GM12878 (cell line): ENCODE measurements at regions not wholly inside any gene's neighbourhood (a gene's known extent, or its start where the extent isn't known, plus 50 kb on each side); places are given as distances from the start of the nearest gene placed in this dataset.

Experiments
- ATAC-seq: fragments of 200-7000 bp; cut with Tn5 transposase; 3 replicates; pipeline ENCODE4 v1.9.1; 2020; ENCODE audit warnings: mild to moderate bottlenecking, moderate library complexity
- BruUV-seq: library from RNA; stranded (reverse); fragments of 400-500 nt; replicated peaks from 2 replicates; lab custom pipeline; 2021; lab: Mats Ljungman, UMichigan
- CTCF ChIA-PET: fragments of 300-600 bp; sonication (Branson Sonifier 250); formaldehyde crosslinking; extraction: SDS; loops from one replicate; lab custom pipeline; 2021; ENCODE audit warnings: inconsistent platforms; lab: Yijun Ruan, JAX
- POLR2A ChIA-PET: fragments of 350-600 bp; formaldehyde crosslinking; extraction: SDS; loops from one replicate; lab custom pipeline; 2021; ENCODE audit warnings: inconsistent platforms; lab: Charles Lee
- RAD21 ChIA-PET: fragments of 300-600 bp; sonication (Branson Sonifier 250); formaldehyde crosslinking; loops from one replicate; lab custom pipeline; 2023; ENCODE audit warnings: antibody characterized with exemption; ENCODE audit not compliant: unreplicated experiment; lab: Charles Lee
- SMC1A ChIA-PET: fragments of 300-600 bp; sonication (Branson Sonifier 250); formaldehyde crosslinking; loops from one replicate; lab custom pipeline; 2023; ENCODE audit not compliant: unreplicated experiment, uncharacterized antibody; lab: Charles Lee
- DNase-seq: peaks from one replicate; pipeline ENCODE4 v3.0.0-alpha.2; 2011; ENCODE audit warnings: low read depth, low spot score
- FAIRE-seq: peaks from 3 replicates; lab custom pipeline; 2011; peaks lifted over from hg19 to GRCh38; lab: Jason Lieb, UNC
- H2AFZ ChIP-seq: 2 replicates; pipeline ENCODE4 v1.6.0; 2011; ENCODE audit warnings: low read depth, low read length, control low read depth; ENCODE audit not compliant: control insufficient read depth
- H3K27ac ChIP-seq: 2 replicates; pipeline ENCODE4 v1.5.1; 2011; ENCODE audit warnings: control low read depth; ENCODE audit not compliant: control insufficient read depth, insufficient read depth
- H3K27me3 ChIP-seq, 2 experiments: replicated peaks in 1 of 2; 2 replicates each; pipeline versions ENCODE4 v1.6.0 to v1.6.1; 2011; ENCODE audit warnings: low read length in 1 of 2; ENCODE audit not compliant: control insufficient read depth in 2 of 2, insufficient read depth in 2 of 2
- H3K36me3 ChIP-seq, 2 experiments: 2 replicates each; pipeline ENCODE4 v1.5.1; 2011; ENCODE audit warnings: low read length in 1 of 2; ENCODE audit not compliant: control insufficient read depth in 2 of 2, insufficient read depth in 2 of 2
- H3K4me1 ChIP-seq: 2 replicates; pipeline ENCODE4 v1.6.1; 2011; ENCODE audit warnings: mild to moderate bottlenecking, low read length, moderate library complexity, mixed read lengths; ENCODE audit not compliant: control insufficient read depth, insufficient read depth
- H3K4me2 ChIP-seq: 2 replicates; pipeline ENCODE4 v1.6.0; 2011; ENCODE audit warnings: control low read depth; ENCODE audit not compliant: control insufficient read depth, insufficient read depth
- H3K4me3 ChIP-seq: fragments of 200-600 bp; sonication (generic); 2 replicates; pipeline ENCODE4 v1.5.1; 2016
- H3K79me2 ChIP-seq: 2 replicates; pipeline ENCODE4 v1.6.0; 2011; ENCODE audit warnings: low read length; ENCODE audit not compliant: control insufficient read depth, insufficient read depth
- H3K9ac ChIP-seq: 2 replicates; pipeline ENCODE4 v1.8.0; 2011; ENCODE audit warnings: low read length, control low read depth, mixed read lengths; ENCODE audit not compliant: control insufficient read depth, insufficient read depth
- H3K9me3 ChIP-seq: replicated peaks from 3 replicates; pipeline ENCODE4 v1.5.1; 2011; ENCODE audit warnings: mild to moderate bottlenecking, low read length; ENCODE audit not compliant: control insufficient read depth, insufficient read depth
- H4K20me1 ChIP-seq: 2 replicates; pipeline ENCODE4 v1.6.0; 2011; ENCODE audit not compliant: control insufficient read depth, insufficient read depth
- BHLHE40 ChIP-seq, 2 experiments: fragments of 450-650 bp in 1 of 2; IDR thresholded peaks; 2 replicates each; pipeline ENCODE4 v1.6.1; 2011 to 2017; ENCODE audit warnings: low read depth in 2 of 2, borderline replicate concordance in 1 of 2, improper control_type of control experiment in 1 of 2, low read length in 1 of 2, mild to moderate bottlenecking in 1 of 2
- CBX5 ChIP-seq: sonication (generic); IDR thresholded peaks from 2 replicates; pipeline ENCODE4 v1.6.1; 2016; ENCODE audit warnings: low read depth, moderate library complexity, mild to moderate bottlenecking, inconsistent platforms
- CTCF ChIP-seq, 3 experiments: IDR thresholded peaks in 2 of 3; conservative IDR thresholded peaks in 1 of 3; 2 replicates each; pipeline ENCODE4 v1.5.1; 2011; ENCODE audit warnings: low read depth in 3 of 3, low read length in 3 of 3, mild to moderate bottlenecking in 3 of 3, control low read depth in 2 of 3, moderate library complexity in 2 of 3, inconsistent platforms in 1 of 3, mixed read lengths in 1 of 3; ENCODE audit not compliant: control insufficient read depth in 2 of 3, insufficient read depth in 1 of 3; ENCODE audit errors: extremely low read depth in 1 of 3
- EED ChIP-seq: sonication (generic); IDR thresholded peaks from 2 replicates; pipeline ENCODE4 v1.6.1; 2016; ENCODE audit warnings: antibody characterized with exemption, low read depth
- EGR1 ChIP-seq, 2 experiments: IDR thresholded peaks; 1 replicate in 1 of 2; 2 replicates in 1 of 2; pipeline ENCODE4 v1.6.1; 2011 to 2012; ENCODE audit warnings: low read depth in 2 of 2, low read length in 2 of 2, borderline replicate concordance in 1 of 2, mild to moderate bottlenecking in 1 of 2, moderate library complexity in 1 of 2
- FOXK2 ChIP-seq: fragments of 450-650 bp; IDR thresholded peaks from 2 replicates; pipeline ENCODE4 v1.6.1; 2017; ENCODE audit warnings: mild to moderate bottlenecking, moderate library complexity
- MYB ChIP-seq: fragments of 150-350 bp; IDR thresholded peaks from 2 replicates; pipeline ENCODE4 v1.6.1; 2014; ENCODE audit warnings: mild to moderate bottlenecking, low read depth, low read length, borderline replicate concordance
- PBX3 ChIP-seq: IDR thresholded peaks from 2 replicates; pipeline ENCODE4 v1.6.1; 2011; ENCODE audit warnings: mild to moderate bottlenecking, low read depth, low read length, moderate library complexity; ENCODE audit not compliant: insufficient replicate concordance
- RELB ChIP-seq: fragments of 450-650 bp; IDR thresholded peaks from 2 replicates; pipeline ENCODE4 v1.6.1; 2017; ENCODE audit warnings: low read depth, mild to moderate bottlenecking, moderate library complexity
- SIN3A ChIP-seq: IDR thresholded peaks from 2 replicates; pipeline ENCODE4 v1.6.1; 2012; ENCODE audit warnings: low read depth, low read length, improper control_type of control experiment
- SREBF2 ChIP-seq: IDR thresholded peaks from 2 replicates; pipeline ENCODE4 v1.6.1; 2012; ENCODE audit warnings: mild to moderate bottlenecking, low read length
- STAT1 ChIP-seq: fragments of 450-650 bp; conservative IDR thresholded peaks from 2 replicates; pipeline ENCODE4 v1.6.1; 2014; ENCODE audit warnings: antibody characterized with exemption, mild to moderate bottlenecking
- SUPT20H ChIP-seq: IDR thresholded peaks from 2 replicates; pipeline ENCODE4 v1.6.1; 2011; ENCODE audit warnings: low read depth, mild to moderate bottlenecking, low read length, moderate library complexity, borderline replicate concordance; ENCODE audit not compliant: control insufficient read depth
- TARDBP ChIP-seq: IDR thresholded peaks from 2 replicates; pipeline ENCODE4 v1.6.1; 2016; ENCODE audit warnings: borderline replicate concordance
- ZBTB11 ChIP-seq: fragments of 450-650 bp; formaldehyde crosslinking; IDR thresholded peaks from 2 replicates; pipeline ENCODE4 v1.5.0; 2022; ENCODE audit warnings: mild to moderate bottlenecking, missing genetic modification characterization
- WGBS: methylation state at CpG from one replicate; pipeline ENCODE4 v1.1.6; 2016; ENCODE audit warnings: low lambda C conversion rate; ENCODE audit not compliant: insufficient replicate concordance, insufficient coverage; ENCODE audit errors: missing lambda C conversion rate; 5-methylcytosine and 5-hydroxymethylcytosine counted together
- in situ Hi-C: fragments of 300-500 bp; cut with MboI; formaldehyde crosslinking; loops from 9 replicates; pipeline ENCODE4 v1.14.3; 2018; ENCODE audit warnings: mixed read lengths
- intact Hi-C: fragments of 100-400 bp; cut with micrococcal nuclease; formaldehyde crosslinking; loops from one replicate; pipeline ENCODE4 v1.14.2; 2022; ENCODE audit not compliant: unreplicated experiment

GRCh38 chr6:2410656-2411380 is 165.4 kb upstream of the GMDS start:
- Histone ChIP-seq H3K27ac (no peak overlapping the region), H3K4me1 (no peaks in the 10 kb centered on the region), H3K27me3 (no peaks in the 10 kb centered on the region), H3K9ac (no peak overlapping the region), H2AFZ (no peak overlapping the region), H3K4me2 (no peak overlapping the region), H3K4me3 (no peak overlapping the region), H4K20me1 (no peaks in the 10 kb centered on the region), H3K79me2 (no peaks in the 10 kb centered on the region), H3K36me3 (no peaks in the 10 kb centered on the region), H3K9me3 (no peaks in the 10 kb centered on the region)
- 65% methylated on average over 7 of the region's 7 CpGs for WGBS
- no peak for ATAC-seq
- intact Hi-C loops (no loop called here), in situ Hi-C loops (no loop called here)
- DNase-seq: no peak
- BruUV-seq: no TSS peak
- FAIRE-seq: no peak
- ChIA-PET SMC1A (no interaction called here), CTCF (interaction anchor here (0.8 kb wide), 1 partner anchor 8 kb away, joined by 3 read pairs; no protein-coding TSS in a partner anchor), RAD21 (no interaction called here), POLR2A (no interaction called here)
- TF ChIP-seq EED: no peak
- no peak for TF ChIP-seq SIN3A
- TF ChIP-seq EGR1 (IDR thresholded peaks at IDR 0.05; ENCODE audit: borderline replicate concordance in 1 of 2, low read depth in 2 of 2, low read length in 2 of 2): no peak
- TF ChIP-seq ZBTB11 (CRISPR knock-in tag): no peak
- no peak for TF ChIP-seq STAT1
- no peak for TF ChIP-seq MYB
- no peak for TF ChIP-seq CBX5
- TF ChIP-seq FOXK2: no peak
- TF ChIP-seq CTCF (IDR thresholded peaks at IDR 0.05 in 2 of 3, conservative IDR thresholded peaks at IDR 0.05 in 1 of 3; ENCODE audit: control insufficient read depth in 2 of 3, extremely low read depth in 1 of 3, insufficient read depth in 1 of 3, low read depth in 3 of 3, low read length in 3 of 3): no peak
- no peak for TF ChIP-seq PBX3
- TF ChIP-seq SREBF2: no peak
- no peak for TF ChIP-seq TARDBP
- TF ChIP-seq BHLHE40 (IDR thresholded peaks at IDR 0.05; ENCODE audit: borderline replicate concordance in 1 of 2, low read depth in 2 of 2, low read length in 1 of 2): no peak
- TF ChIP-seq SUPT20H: no peak
- TF ChIP-seq RELB: no peak
